ENCODE measurements at regions not wholly inside any gene's neighbourhood (a gene's known extent, or its start where the extent isn't known, plus 50 kb on each side); places are given as distances from the start of the nearest gene placed in this dataset.
"Not testable (repeated sequence)": the region's sequence is repeated elsewhere in the genome, so short reads cannot be mapped to it uniquely, and the experiment has no call there.

- DNase-seq (ENCODE audit: extremely low spot score), result no peak
- TF ChIP-seq EP300 (IDR thresholded peaks at IDR 0.05) (no peak), POLR2A (IDR thresholded peaks at IDR 0.05; ENCODE audit: low read depth) (no peak), POLR2AphosphoS5 (IDR thresholded peaks at IDR 0.05) (no peak)
- TF ChIP-seq, protein P1, sequence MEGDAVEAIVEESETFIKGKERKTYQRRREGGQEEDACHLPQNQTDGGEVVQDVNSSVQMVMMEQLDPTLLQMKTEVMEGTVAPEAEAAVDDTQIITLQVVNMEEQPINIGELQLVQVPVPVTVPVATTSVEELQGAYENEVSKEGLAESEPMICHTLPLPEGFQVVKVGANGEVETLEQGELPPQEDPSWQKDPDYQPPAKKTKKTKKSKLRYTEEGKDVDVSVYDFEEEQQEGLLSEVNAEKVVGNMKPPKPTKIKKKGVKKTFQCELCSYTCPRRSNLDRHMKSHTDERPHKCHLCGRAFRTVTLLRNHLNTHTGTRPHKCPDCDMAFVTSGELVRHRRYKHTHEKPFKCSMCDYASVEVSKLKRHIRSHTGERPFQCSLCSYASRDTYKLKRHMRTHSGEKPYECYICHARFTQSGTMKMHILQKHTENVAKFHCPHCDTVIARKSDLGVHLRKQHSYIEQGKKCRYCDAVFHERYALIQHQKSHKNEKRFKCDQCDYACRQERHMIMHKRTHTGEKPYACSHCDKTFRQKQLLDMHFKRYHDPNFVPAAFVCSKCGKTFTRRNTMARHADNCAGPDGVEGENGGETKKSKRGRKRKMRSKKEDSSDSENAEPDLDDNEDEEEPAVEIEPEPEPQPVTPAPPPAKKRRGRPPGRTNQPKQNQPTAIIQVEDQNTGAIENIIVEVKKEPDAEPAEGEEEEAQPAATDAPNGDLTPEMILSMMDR (IDR thresholded peaks at IDR 0.05), result peak in 1 of 3 experiments; percentile 13
- H3K4me3 ChIP-seq, result no peak overlapping the region
- H3K36me3 ChIP-seq, result no peaks in the 10 kb centered on the region
- H3K27ac ChIP-seq (replicated peaks in 1 of 4), result peak overlapping the region in 1 of 4 donors; percentile 43
- peaks cover 0 to 22% (median 11%) of the 10 kb centered on the region in 4 donors for H3K4me1 ChIP-seq
- intact Hi-C loops (cut with DNase I), result no loop called here
- H3K27me3 ChIP-seq, result no peaks in the 10 kb centered on the region
- H3K9me3 ChIP-seq, result no peaks in the 10 kb centered on the region
- 66% methylated on average over 16 of the region's 17 CpGs for WGBS
Measured at GRCh38 chr2:8329660-8330622, 351.9 kb upstream of the ID2 start.

DNA sequence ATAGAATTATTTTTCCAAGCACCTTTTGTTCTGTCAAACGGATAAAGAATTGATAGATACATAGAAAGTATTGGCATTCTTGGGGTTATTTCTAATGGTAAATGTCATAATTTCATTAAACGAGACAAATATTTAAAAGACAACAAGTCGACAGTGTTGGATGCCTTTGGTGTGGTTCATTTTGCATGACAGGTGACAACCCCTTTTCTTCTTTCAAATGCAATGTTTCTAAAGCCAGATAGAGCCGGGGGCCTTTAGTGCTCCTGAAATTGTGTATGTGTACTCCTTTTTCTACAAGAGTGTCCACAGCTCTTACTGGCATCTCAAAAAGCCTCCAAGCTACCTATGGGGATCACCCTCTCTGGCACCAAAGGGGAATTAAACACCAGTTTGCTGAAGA, 350.8 kb upstream of the ID2 start:
- Histone ChIP-seq H3K9me3 (no peaks in the 10 kb centered on the region), H3K27me3 (no peaks in the 10 kb centered on the region), H3K27ac (replicated peaks in 1 of 4) (no peak overlapping the region), H3K4me1 (peaks cover 0 to 22% (median 11%) of the 10 kb centered on the region in 4 donors), H3K4me3 (no peak overlapping the region), H3K36me3 (no peaks in the 10 kb centered on the region)
- TF ChIP-seq POLR2AphosphoS5 (IDR thresholded peaks at IDR 0.05) (no peak), EP300 (IDR thresholded peaks at IDR 0.05) (no peak), POLR2A (IDR thresholded peaks at IDR 0.05; ENCODE audit: low read depth) (no peak)
- TF ChIP-seq, protein P1 (IDR thresholded peaks at IDR 0.05), result no peak
- intact Hi-C loops (cut with DNase I), result no loop called here
- no peak for DNase-seq (ENCODE audit: extremely low spot score)
- 66% methylated on average over 4 of the region's 4 CpGs for WGBS

- Histone ChIP-seq H3K4me3 (no peak overlapping the region), H3K27ac (replicated peaks in 1 of 4) (no peak overlapping the region), H3K4me1 (peaks cover 0 to 22% (median 11%) of the 10 kb centered on the region in 4 donors), H3K36me3 (no peaks in the 10 kb centered on the region), H3K9me3 (no peaks in the 10 kb centered on the region), H3K27me3 (no peaks in the 10 kb centered on the region)
- no peak for DNase-seq (ENCODE audit: extremely low spot score)
- 97% methylated on average over 4 of the region's 9 CpGs for WGBS
- intact Hi-C loops (cut with DNase I), result no loop called here
- TF ChIP-seq POLR2AphosphoS5 (IDR thresholded peaks at IDR 0.05) (no peak), EP300 (IDR thresholded peaks at IDR 0.05) (no peak), POLR2A (IDR thresholded peaks at IDR 0.05; ENCODE audit: low read depth) (no peak)
- TF ChIP-seq, protein P1 (IDR thresholded peaks at IDR 0.05), result no peak
Measured at GRCh38 chr2:8332646-8333045, 349.2 kb upstream of the ID2 start.

DNA sequence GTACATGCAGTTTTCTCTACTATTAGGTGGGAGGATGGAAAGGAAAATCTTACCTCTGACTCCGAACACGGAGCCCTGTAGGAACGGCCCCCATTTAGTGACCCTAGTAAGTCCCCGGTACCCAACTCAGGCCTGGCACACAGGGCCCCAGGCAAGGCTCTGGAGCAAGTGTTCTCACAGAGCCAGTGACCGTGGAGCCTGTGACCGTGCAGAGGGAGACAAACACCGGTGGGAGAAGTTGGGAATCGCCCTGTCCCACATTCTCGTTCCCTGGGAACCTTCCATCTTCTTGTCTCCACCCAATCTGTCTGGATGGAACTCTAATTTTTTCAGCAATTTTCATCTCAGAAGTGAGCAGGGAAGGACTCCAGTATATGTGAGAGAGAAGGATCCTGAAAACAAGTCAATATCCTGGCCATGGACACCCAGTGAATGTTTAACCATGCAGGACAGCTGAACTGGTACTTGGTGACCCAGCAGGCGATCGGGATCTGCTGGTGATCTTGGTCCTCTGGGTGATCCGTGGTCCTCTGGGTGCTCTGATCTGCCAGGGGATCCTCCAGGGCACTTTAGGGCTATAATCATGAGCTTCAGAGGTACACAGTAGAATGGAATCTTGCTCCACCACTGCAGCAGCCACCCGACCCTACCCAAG, 348.6 kb upstream of the ID2 start:
- intact Hi-C loops (cut with DNase I), result no loop called here

DNA sequence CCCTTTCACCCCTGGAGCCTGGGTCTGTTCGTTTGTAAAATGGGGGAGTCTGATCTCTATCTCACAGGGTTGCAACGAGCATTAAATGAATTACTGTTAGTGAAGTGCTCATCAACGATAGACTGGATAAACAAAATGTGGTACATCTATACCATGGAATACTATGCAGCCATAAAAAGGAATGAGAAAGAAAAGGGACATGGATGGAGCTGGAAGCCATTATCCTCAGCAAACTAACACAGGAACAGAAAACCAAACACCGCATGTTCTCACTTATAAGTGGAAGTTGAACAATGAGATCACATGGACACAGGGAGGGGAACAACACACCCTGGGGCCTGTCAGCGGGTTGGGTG, 348.0 kb upstream of the ID2 start:
- DNase-seq (ENCODE audit: extremely low spot score); H3K4me3 ChIP-seq; intact Hi-C loops (cut with DNase I); H3K27me3 ChIP-seq; H3K9me3 ChIP-seq; H3K36me3 ChIP-seq; H3K27ac ChIP-seq (replicated peaks in 1 of 4): not testable (repeated sequence)
- 79% methylated on average over 5 of the region's 5 CpGs for WGBS
- peaks cover 0 to 15% (median 11%) of the 10 kb centered on the region in 4 donors for H3K4me1 ChIP-seq

More for the DNA sequence above, 348.6 kb upstream of the ID2 start:
- DNase-seq (ENCODE audit: extremely low spot score), result no peak
- 89% methylated on average over 13 of the region's 13 CpGs for WGBS
- no peaks in the 10 kb centered on the region for H3K36me3 ChIP-seq
- H3K9me3 ChIP-seq, result no peaks in the 10 kb centered on the region
- peaks cover 0 to 17% (median 11%) of the 10 kb centered on the region in 4 donors for H3K4me1 ChIP-seq
- H3K4me3 ChIP-seq, result no peak overlapping the region
- TF ChIP-seq EP300 (IDR thresholded peaks at IDR 0.05) (no peak), POLR2A (IDR thresholded peaks at IDR 0.05; ENCODE audit: low read depth) (no peak), POLR2AphosphoS5 (IDR thresholded peaks at IDR 0.05) (no peak)
- TF ChIP-seq, protein P1 (IDR thresholded peaks at IDR 0.05), result no peak
- no peak overlapping the region for H3K27ac ChIP-seq (replicated peaks in 1 of 4)
- H3K27me3 ChIP-seq, result no peaks in the 10 kb centered on the region

Data from esophagus muscularis mucosa (tissue), 4 donors.